ENCODE measurements at regions not wholly inside any gene's neighbourhood (a gene's known extent, or its start where the extent isn't known, plus 50 kb on each side); places are given as distances from the start of the nearest gene placed in this dataset.
"Not testable (repeated sequence)": the region's sequence is repeated elsewhere in the genome, so short reads cannot be mapped to it uniquely, and the experiment has no call there.

GRCh38 chr12:74401035-74401434, 136.6 kb upstream of the ATXN7L3B start:
- no peak overlapping the region for H2AFZ ChIP-seq (ENCODE audit: control insufficient read depth, low read length)
- TF ChIP-seq EZH2 (IDR thresholded peaks at IDR 0.05; ENCODE audit: low read length), result no peak
- TF ChIP-seq CTCF (optimal IDR thresholded peaks at IDR 0.05 in 1 of 3, IDR thresholded peaks at IDR 0.05 in 1 of 3, conservative IDR thresholded peaks at IDR 0.05 in 1 of 3; ENCODE audit: extremely low read depth in 1 of 3, insufficient read depth in 2 of 3, low read length in 3 of 3), result no peak
- no peak overlapping the region for H3K4me2 ChIP-seq (ENCODE audit: control insufficient read depth, extremely low read depth, insufficient read depth, low read depth, low read length)
- H3K27ac ChIP-seq (ENCODE audit: control insufficient read depth, insufficient read depth, low read length), result no peak overlapping the region
- H3K27me3 ChIP-seq (ENCODE audit: control insufficient read depth, extremely low read depth, insufficient read depth, low read length), result no peaks in the 10 kb centered on the region
- H3K9ac ChIP-seq (ENCODE audit: control insufficient read depth, extremely low read depth, insufficient read depth, low read length), result no peak overlapping the region
- no peaks in the 10 kb centered on the region for H3K9me3 ChIP-seq (ENCODE audit: control insufficient read depth, low read depth, low read length)
- no peak for DNase-seq (ENCODE audit: low read depth, low spot score)
- H3K4me1 ChIP-seq (ENCODE audit: control insufficient read depth, extremely low read depth, insufficient read depth, low read length), result no peaks in the 10 kb centered on the region
- no peaks in the 10 kb centered on the region for H3K79me2 ChIP-seq (ENCODE audit: control insufficient read depth, insufficient read depth, low read length)
- no peaks in the 10 kb centered on the region for H3K9me1 ChIP-seq (ENCODE audit: control insufficient read depth, extremely low read depth, insufficient read depth, low read length)
- dilution Hi-C loops (cut with MboI; ENCODE audit: extremely low pct_ligation_motif_present, low sequenced_read_pairs), result no loop called here
- no peak for FAIRE-seq
- H3K36me3 ChIP-seq (ENCODE audit: control insufficient read depth in 2 of 2, extremely low read depth in 1 of 2, insufficient read depth in 2 of 2, low read length in 2 of 2), result no peaks in the 10 kb centered on the region
- no peak overlapping the region for H3K4me3 ChIP-seq (ENCODE audit: control insufficient read depth in 2 of 3, extremely low read depth in 1 of 3, insufficient read depth in 2 of 3, low read depth in 1 of 3, low read length in 3 of 3)
- no peaks in the 10 kb centered on the region for H4K20me1 ChIP-seq (ENCODE audit: control insufficient read depth, extremely low read depth, insufficient read depth, low read length)

GRCh38 chr12:74401966-74402365, 135.7 kb upstream of the ATXN7L3B start:
- H3K9ac ChIP-seq (ENCODE audit: control insufficient read depth, extremely low read depth, insufficient read depth, low read length), result no peak overlapping the region
- H2AFZ ChIP-seq (ENCODE audit: control insufficient read depth, low read length), result no peak overlapping the region
- no peak overlapping the region for H3K4me2 ChIP-seq (ENCODE audit: control insufficient read depth, extremely low read depth, insufficient read depth, low read depth, low read length)
- H3K4me3 ChIP-seq (ENCODE audit: control insufficient read depth in 2 of 3, extremely low read depth in 1 of 3, insufficient read depth in 2 of 3, low read depth in 1 of 3, low read length in 3 of 3), result no peak overlapping the region
- FAIRE-seq (no peak), DNase-seq (ENCODE audit: low read depth, low spot score) (no peak)
- no peak overlapping the region for H3K27ac ChIP-seq (ENCODE audit: control insufficient read depth, insufficient read depth, low read length)
- no peak for TF ChIP-seq EZH2 (IDR thresholded peaks at IDR 0.05; ENCODE audit: low read length)
- no peaks in the 10 kb centered on the region for H3K27me3 ChIP-seq (ENCODE audit: control insufficient read depth, extremely low read depth, insufficient read depth, low read length)
- H4K20me1 ChIP-seq (ENCODE audit: control insufficient read depth, extremely low read depth, insufficient read depth, low read length), result no peaks in the 10 kb centered on the region
- dilution Hi-C loops (cut with MboI; ENCODE audit: extremely low pct_ligation_motif_present, low sequenced_read_pairs), result no loop called here
- H3K79me2 ChIP-seq (ENCODE audit: control insufficient read depth, insufficient read depth, low read length), result no peaks in the 10 kb centered on the region
- H3K4me1 ChIP-seq (ENCODE audit: control insufficient read depth, extremely low read depth, insufficient read depth, low read length), result no peaks in the 10 kb centered on the region
- no peaks in the 10 kb centered on the region for H3K36me3 ChIP-seq (ENCODE audit: control insufficient read depth in 2 of 2, extremely low read depth in 1 of 2, insufficient read depth in 2 of 2, low read length in 2 of 2)
- H3K9me3 ChIP-seq (ENCODE audit: control insufficient read depth, low read depth, low read length), result no peaks in the 10 kb centered on the region
- no peaks in the 10 kb centered on the region for H3K9me1 ChIP-seq (ENCODE audit: control insufficient read depth, extremely low read depth, insufficient read depth, low read length)

GRCh38 chr12:74403221-74403470, 134.5 kb upstream of the ATXN7L3B start:
- H4K20me1 ChIP-seq (ENCODE audit: control insufficient read depth, extremely low read depth, insufficient read depth, low read length); H3K27me3 ChIP-seq (ENCODE audit: control insufficient read depth, extremely low read depth, insufficient read depth, low read length); H3K9me3 ChIP-seq (ENCODE audit: control insufficient read depth, low read depth, low read length); H2AFZ ChIP-seq (ENCODE audit: control insufficient read depth, low read length); H3K27ac ChIP-seq (ENCODE audit: control insufficient read depth, insufficient read depth, low read length); DNase-seq (ENCODE audit: low read depth, low spot score); dilution Hi-C loops (cut with MboI; ENCODE audit: extremely low pct_ligation_motif_present, low sequenced_read_pairs); H3K79me2 ChIP-seq (ENCODE audit: control insufficient read depth, insufficient read depth, low read length); FAIRE-seq; H3K4me3 ChIP-seq (ENCODE audit: control insufficient read depth in 2 of 3, extremely low read depth in 1 of 3, insufficient read depth in 2 of 3, low read depth in 1 of 3, low read length in 3 of 3); H3K9me1 ChIP-seq (ENCODE audit: control insufficient read depth, extremely low read depth, insufficient read depth, low read length); H3K4me1 ChIP-seq (ENCODE audit: control insufficient read depth, extremely low read depth, insufficient read depth, low read length); H3K36me3 ChIP-seq (ENCODE audit: control insufficient read depth in 2 of 2, extremely low read depth in 1 of 2, insufficient read depth in 2 of 2, low read length in 2 of 2); H3K9ac ChIP-seq (ENCODE audit: control insufficient read depth, extremely low read depth, insufficient read depth, low read length); H3K4me2 ChIP-seq (ENCODE audit: control insufficient read depth, extremely low read depth, insufficient read depth, low read depth, low read length): not testable (repeated sequence)

All from keratinocyte (primary cell).